Stomach (tissue), 4 donors: ENCODE measurements at regions not wholly inside any gene's neighbourhood (a gene's known extent, or its start where the extent isn't known, plus 50 kb on each side); places are given as distances from the start of the nearest gene placed in this dataset.
"Not testable (repeated sequence)": the region's sequence is repeated elsewhere in the genome, so short reads cannot be mapped to it uniquely, and the experiment has no call there.

Source experiments
- CTCF ChIP-seq, 7 experiments: fragments of 450-650 bp in 4 of 7; fragments of 200-600 bp in 3 of 7; sonication (generic) in 3 of 7; IDR thresholded peaks; one replicate each; pipeline ENCODE4 v1.5.1; 2016 to 2019; ENCODE audit warnings: antibody characterized with exemption in 7 of 7, control low read depth in 2 of 7, mild to moderate bottlenecking in 1 of 7
- EP300 ChIP-seq: sonication (generic); formaldehyde crosslinking; IDR thresholded peaks from one replicate; pipeline ENCODE4 v1.6.1; 2017; ENCODE audit warnings: antibody characterized with exemption
- POLR2A ChIP-seq, 4 donors: fragments of 450-650 bp; IDR thresholded peaks; one replicate each; pipeline ENCODE4 v1.6.1; 2016; ENCODE audit warnings: antibody characterized with exemption in 4 of 4, control low read depth in 2 of 4, mild to moderate bottlenecking in 1 of 4, moderate library complexity in 1 of 4
- POLR2AphosphoS5 ChIP-seq, 3 donors: sonication (generic); formaldehyde crosslinking; IDR thresholded peaks; one replicate each; pipeline ENCODE4 v1.6.1; 2016; ENCODE audit warnings: antibody characterized with exemption in 3 of 3

- TF ChIP-seq CTCF (IDR thresholded peaks at IDR 0.05); POLR2AphosphoS5 (IDR thresholded peaks at IDR 0.05); POLR2A (IDR thresholded peaks at IDR 0.05); EP300: not testable (repeated sequence)
Observed at GRCh38 chrX:106290778-106291177, 122.7 kb downstream of the PWWP3B start.
